HepG2 (cell line): ENCODE measurements at regions not wholly inside any gene's neighbourhood (a gene's known extent, or its start where the extent isn't known, plus 50 kb on each side); places are given as distances from the start of the nearest gene placed in this dataset.

Experiments used
- ARID3A ChIP-seq: IDR thresholded peaks from 2 replicates; pipeline ENCODE4 v1.6.1; 2012; ENCODE audit warnings: low read depth, low read length, improper control_type of control experiment
- KDM3A ChIP-seq: IDR thresholded peaks from 2 replicates; pipeline ENCODE4 v1.6.1; 2018; ENCODE audit warnings: low read depth, missing compliant biosample characterization
- MAZ ChIP-seq, 2 experiments: sonication (generic) in 1 of 2; formaldehyde crosslinking in 1 of 2; IDR thresholded peaks; 2 replicates each; pipeline versions ENCODE4 v1.5.0 to v1.6.1; 2012 to 2020; ENCODE audit warnings: low read depth in 2 of 2, mild to moderate bottlenecking in 2 of 2, borderline replicate concordance in 1 of 2, improper control_type of control experiment in 1 of 2, low read length in 1 of 2, missing genetic modification reagents in 1 of 2, moderate library complexity in 1 of 2
- MYC ChIP-seq: sonication (generic); formaldehyde crosslinking; IDR thresholded peaks from 2 replicates; pipeline ENCODE4 v1.9.0; 2021; ENCODE audit warnings: missing genetic modification reagents, borderline replicate concordance
- RARG ChIP-seq: sonication (generic); formaldehyde crosslinking; IDR thresholded peaks from 2 replicates; pipeline ENCODE4 v1.4.0; 2020; ENCODE audit warnings: low read depth, mild to moderate bottlenecking, missing genetic modification reagents
- TF ChIP-seq, protein P1 (sequence below): sonication (generic); formaldehyde crosslinking; IDR thresholded peaks from 2 replicates; pipeline ENCODE4 v1.4.0; 2020; ENCODE audit warnings: missing genetic modification reagents, mild to moderate bottlenecking, borderline replicate concordance
- TF ChIP-seq, protein P2 (sequence below): sonication (generic); formaldehyde crosslinking; IDR thresholded peaks from 2 replicates; pipeline ENCODE4 v1.5.0; 2020; ENCODE audit warnings: missing genetic modification reagents
- TF ChIP-seq, protein P3 (sequence below): sonication (generic); formaldehyde crosslinking; conservative IDR thresholded peaks from 2 replicates; pipeline ENCODE4 v1.8.1; 2023; ENCODE audit warnings: missing genetic modification reagents
- TF ChIP-seq, protein P4 (sequence below): sonication (generic); formaldehyde crosslinking; IDR thresholded peaks from 2 replicates; pipeline ENCODE4 v1.4.0; 2020; ENCODE audit warnings: missing genetic modification reagents, mild to moderate bottlenecking, borderline replicate concordance

- TF ChIP-seq ARID3A (no peak), MAZ (IDR thresholded peaks at IDR 0.05; ENCODE audit: borderline replicate concordance, low read depth, low read length) (no peak), MAZ (CRISPR knock-in tag; IDR thresholded peaks at IDR 0.05; ENCODE audit: low read depth) (no peak), MYC (no peak), KDM3A (CRISPR knock-in tag) (no peak), RARG (CRISPR knock-in tag) (no peak)
- TF ChIP-seq, protein P1, sequence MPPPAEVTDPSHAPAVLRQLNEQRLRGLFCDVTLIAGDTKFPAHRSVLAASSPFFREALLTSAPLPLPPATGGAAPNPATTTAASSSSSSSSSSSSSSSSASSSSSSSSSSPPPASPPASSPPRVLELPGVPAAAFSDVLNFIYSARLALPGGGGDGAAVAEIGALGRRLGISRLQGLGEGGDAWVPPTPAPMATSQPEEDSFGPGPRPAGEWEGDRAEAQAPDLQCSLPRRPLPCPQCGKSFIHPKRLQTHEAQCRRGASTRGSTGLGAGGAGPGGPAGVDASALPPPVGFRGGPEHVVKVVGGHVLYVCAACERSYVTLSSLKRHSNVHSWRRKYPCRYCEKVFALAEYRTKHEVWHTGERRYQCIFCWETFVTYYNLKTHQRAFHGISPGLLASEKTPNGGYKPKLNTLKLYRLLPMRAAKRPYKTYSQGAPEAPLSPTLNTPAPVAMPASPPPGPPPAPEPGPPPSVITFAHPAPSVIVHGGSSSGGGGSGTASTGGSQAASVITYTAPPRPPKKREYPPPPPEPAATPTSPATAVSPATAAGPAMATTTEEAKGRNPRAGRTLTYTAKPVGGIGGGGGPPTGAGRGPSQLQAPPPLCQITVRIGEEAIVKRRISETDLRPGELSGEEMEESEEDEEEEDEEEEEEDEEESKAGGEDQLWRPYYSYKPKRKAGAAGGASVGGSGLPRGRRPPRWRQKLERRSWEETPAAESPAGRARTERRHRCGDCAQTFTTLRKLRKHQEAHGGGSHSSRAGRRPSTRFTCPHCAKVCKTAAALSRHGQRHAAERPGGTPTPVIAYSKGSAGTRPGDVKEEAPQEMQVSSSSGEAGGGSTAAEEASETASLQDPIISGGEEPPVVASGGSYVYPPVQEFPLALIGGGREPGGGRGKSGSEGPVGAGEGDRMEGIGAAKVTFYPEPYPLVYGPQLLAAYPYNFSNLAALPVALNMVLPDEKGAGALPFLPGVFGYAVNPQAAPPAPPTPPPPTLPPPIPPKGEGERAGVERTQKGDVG (CRISPR knock-in tag) = no peak
- TF ChIP-seq, protein P2, sequence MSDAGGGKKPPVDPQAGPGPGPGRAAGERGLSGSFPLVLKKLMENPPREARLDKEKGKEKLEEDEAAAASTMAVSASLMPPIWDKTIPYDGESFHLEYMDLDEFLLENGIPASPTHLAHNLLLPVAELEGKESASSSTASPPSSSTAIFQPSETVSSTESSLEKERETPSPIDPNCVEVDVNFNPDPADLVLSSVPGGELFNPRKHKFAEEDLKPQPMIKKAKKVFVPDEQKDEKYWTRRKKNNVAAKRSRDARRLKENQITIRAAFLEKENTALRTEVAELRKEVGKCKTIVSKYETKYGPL (CRISPR knock-in tag) = no peak
- TF ChIP-seq, protein P3, sequence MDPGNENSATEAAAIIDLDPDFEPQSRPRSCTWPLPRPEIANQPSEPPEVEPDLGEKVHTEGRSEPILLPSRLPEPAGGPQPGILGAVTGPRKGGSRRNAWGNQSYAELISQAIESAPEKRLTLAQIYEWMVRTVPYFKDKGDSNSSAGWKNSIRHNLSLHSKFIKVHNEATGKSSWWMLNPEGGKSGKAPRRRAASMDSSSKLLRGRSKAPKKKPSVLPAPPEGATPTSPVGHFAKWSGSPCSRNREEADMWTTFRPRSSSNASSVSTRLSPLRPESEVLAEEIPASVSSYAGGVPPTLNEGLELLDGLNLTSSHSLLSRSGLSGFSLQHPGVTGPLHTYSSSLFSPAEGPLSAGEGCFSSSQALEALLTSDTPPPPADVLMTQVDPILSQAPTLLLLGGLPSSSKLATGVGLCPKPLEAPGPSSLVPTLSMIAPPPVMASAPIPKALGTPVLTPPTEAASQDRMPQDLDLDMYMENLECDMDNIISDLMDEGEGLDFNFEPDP (CRISPR knock-in tag) = no peak
- TF ChIP-seq, protein P4, sequence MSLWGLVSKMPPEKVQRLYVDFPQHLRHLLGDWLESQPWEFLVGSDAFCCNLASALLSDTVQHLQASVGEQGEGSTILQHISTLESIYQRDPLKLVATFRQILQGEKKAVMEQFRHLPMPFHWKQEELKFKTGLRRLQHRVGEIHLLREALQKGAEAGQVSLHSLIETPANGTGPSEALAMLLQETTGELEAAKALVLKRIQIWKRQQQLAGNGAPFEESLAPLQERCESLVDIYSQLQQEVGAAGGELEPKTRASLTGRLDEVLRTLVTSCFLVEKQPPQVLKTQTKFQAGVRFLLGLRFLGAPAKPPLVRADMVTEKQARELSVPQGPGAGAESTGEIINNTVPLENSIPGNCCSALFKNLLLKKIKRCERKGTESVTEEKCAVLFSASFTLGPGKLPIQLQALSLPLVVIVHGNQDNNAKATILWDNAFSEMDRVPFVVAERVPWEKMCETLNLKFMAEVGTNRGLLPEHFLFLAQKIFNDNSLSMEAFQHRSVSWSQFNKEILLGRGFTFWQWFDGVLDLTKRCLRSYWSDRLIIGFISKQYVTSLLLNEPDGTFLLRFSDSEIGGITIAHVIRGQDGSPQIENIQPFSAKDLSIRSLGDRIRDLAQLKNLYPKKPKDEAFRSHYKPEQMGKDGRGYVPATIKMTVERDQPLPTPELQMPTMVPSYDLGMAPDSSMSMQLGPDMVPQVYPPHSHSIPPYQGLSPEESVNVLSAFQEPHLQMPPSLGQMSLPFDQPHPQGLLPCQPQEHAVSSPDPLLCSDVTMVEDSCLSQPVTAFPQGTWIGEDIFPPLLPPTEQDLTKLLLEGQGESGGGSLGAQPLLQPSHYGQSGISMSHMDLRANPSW = no peak
These were observed 723.1 kb upstream of the RIOK2 start (continued) for GRCh38 chr5:97906135-97906534.
